Upper lobe of left lung (tissue), 4 donors: ENCODE measurements at regions not wholly inside any gene's neighbourhood (a gene's known extent, or its start where the extent isn't known, plus 50 kb on each side); places are given as distances from the start of the nearest gene placed in this dataset.

Source experiments
- EP300 ChIP-seq, 4 donors: sonication (generic); formaldehyde crosslinking; IDR thresholded peaks; one replicate each; pipeline ENCODE4 v1.5.1; 2017; ENCODE audit warnings: antibody characterized with exemption in 4 of 4, control low read depth in 2 of 4
- POLR2A ChIP-seq, 4 donors: fragments of 450-650 bp; IDR thresholded peaks; one replicate each; pipeline ENCODE4 v1.5.1; 2016 to 2017; ENCODE audit warnings: antibody characterized with exemption in 4 of 4, mild to moderate bottlenecking in 2 of 4
- POLR2AphosphoS5 ChIP-seq, 2 donors: sonication (generic); formaldehyde crosslinking; IDR thresholded peaks; one replicate each; pipeline ENCODE4 v1.5.1; 2017; ENCODE audit warnings: antibody characterized with exemption in 2 of 2
- TF ChIP-seq, protein P1 (sequence below), 6 experiments: fragments of 450-650 bp in 4 of 6; fragments of 200-600 bp in 2 of 6; sonication (generic) in 2 of 6; IDR thresholded peaks; one replicate each; pipeline ENCODE4 v1.5.1; 2016 to 2019; ENCODE audit warnings: antibody characterized with exemption in 6 of 6

DNA sequence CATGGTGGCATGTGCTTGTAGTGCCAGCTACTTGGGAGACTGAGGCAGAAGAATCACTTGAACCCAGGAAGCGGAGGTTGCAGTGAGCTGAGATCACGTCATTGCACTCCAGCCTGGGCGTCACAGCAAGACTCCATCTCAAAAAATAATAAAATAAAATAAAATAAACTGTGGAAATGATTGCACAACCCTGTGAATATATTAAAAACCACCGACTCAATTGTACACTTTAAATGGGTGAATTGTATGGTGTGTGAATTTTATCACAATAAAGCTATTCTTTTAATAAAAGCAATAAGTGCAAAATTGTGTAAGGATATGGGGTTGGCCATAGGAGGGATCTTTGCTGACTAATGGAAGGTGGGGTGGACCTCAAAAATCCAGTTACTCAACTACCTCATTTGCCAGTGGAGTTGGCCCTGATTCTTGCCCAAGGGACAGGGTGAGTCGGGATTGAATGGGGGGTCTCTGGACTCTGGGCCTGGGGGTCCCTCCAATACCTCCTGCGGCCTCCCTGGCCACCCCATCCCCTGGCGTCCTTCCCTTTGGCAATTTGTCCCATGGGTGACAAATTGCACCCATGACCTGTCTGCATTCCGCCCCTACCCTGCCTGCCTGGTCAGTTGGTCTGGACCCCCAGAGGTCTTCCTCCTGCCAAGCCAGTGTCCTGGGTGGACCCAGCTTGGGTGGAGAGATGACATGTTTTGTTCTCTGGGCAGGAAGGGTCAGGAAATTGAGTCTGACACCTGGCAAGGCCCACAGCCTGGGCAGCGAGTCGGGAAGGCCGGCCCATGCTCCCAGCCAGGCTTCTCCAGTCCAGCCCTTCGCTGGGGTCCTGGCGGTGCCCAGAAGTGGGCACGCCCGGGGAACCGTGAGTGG, 61.7 kb upstream of the ELN start:
- TF ChIP-seq, protein P1, sequence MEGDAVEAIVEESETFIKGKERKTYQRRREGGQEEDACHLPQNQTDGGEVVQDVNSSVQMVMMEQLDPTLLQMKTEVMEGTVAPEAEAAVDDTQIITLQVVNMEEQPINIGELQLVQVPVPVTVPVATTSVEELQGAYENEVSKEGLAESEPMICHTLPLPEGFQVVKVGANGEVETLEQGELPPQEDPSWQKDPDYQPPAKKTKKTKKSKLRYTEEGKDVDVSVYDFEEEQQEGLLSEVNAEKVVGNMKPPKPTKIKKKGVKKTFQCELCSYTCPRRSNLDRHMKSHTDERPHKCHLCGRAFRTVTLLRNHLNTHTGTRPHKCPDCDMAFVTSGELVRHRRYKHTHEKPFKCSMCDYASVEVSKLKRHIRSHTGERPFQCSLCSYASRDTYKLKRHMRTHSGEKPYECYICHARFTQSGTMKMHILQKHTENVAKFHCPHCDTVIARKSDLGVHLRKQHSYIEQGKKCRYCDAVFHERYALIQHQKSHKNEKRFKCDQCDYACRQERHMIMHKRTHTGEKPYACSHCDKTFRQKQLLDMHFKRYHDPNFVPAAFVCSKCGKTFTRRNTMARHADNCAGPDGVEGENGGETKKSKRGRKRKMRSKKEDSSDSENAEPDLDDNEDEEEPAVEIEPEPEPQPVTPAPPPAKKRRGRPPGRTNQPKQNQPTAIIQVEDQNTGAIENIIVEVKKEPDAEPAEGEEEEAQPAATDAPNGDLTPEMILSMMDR (IDR thresholded peaks at IDR 0.05): no peak
- TF ChIP-seq POLR2A (IDR thresholded peaks at IDR 0.05) (no peak), EP300 (IDR thresholded peaks at IDR 0.05) (no peak), POLR2AphosphoS5 (IDR thresholded peaks at IDR 0.05) (no peak)
